Gastroesophageal sphincter (tissue), 4 donors: ENCODE measurements at regions not wholly inside any gene's neighbourhood (a gene's known extent, or its start where the extent isn't known, plus 50 kb on each side); places are given as distances from the start of the nearest gene placed in this dataset.
"Not testable (repeated sequence)": the region's sequence is repeated elsewhere in the genome, so short reads cannot be mapped to it uniquely, and the experiment has no call there.

Source experiments
- ATAC-seq: fragments of 150-250 bp; one replicate; pipeline ENCODE4 v1.9.1; 2016; ENCODE audit warnings: mild to moderate bottlenecking, moderate library complexity
- H3K27ac ChIP-seq, 4 donors: fragments of 200-600 bp; sonication (generic) in 3 of 4; 1 replicate in 3 of 4; 2 replicates in 1 of 4; pipeline ENCODE4 v1.5.1; 2016 to 2019
- H3K27me3 ChIP-seq: fragments of 200-600 bp; sonication (generic); one replicate; pipeline ENCODE4 v1.5.1; 2019
- H3K36me3 ChIP-seq, 2 donors: fragments of 200-600 bp; sonication (generic); one replicate each; pipeline ENCODE4 v1.5.1; 2019; ENCODE audit warnings: control low read depth in 1 of 2
- H3K4me1 ChIP-seq, 3 donors: fragments of 200-600 bp; sonication (generic); 1 replicate in 2 of 3; 2 replicates in 1 of 3; pipeline ENCODE4 v1.5.1; 2016 to 2019; ENCODE audit warnings: control low read depth in 2 of 3
- H3K4me3 ChIP-seq, 2 donors: fragments of 200-600 bp; sonication (generic); one replicate each; pipeline ENCODE4 v1.5.1; 2019; ENCODE audit warnings: mild to moderate bottlenecking in 1 of 2, moderate library complexity in 1 of 2
- H3K9me3 ChIP-seq, 3 donors: fragments of 200-600 bp; sonication (generic); one replicate each; pipeline ENCODE4 v1.5.1; 2017 to 2019; ENCODE audit warnings: control low read depth in 2 of 3
- EP300 ChIP-seq: sonication (generic); formaldehyde crosslinking; IDR thresholded peaks from one replicate; pipeline ENCODE4 v1.6.1; 2017; ENCODE audit warnings: antibody characterized with exemption, mild to moderate bottlenecking
- POLR2A ChIP-seq, 2 donors: fragments of 450-650 bp; IDR thresholded peaks; one replicate each; pipeline ENCODE4 v1.6.1; 2017; ENCODE audit warnings: antibody characterized with exemption in 2 of 2, mild to moderate bottlenecking in 2 of 2, moderate library complexity in 1 of 2
- POLR2AphosphoS5 ChIP-seq: sonication (generic); formaldehyde crosslinking; IDR thresholded peaks from one replicate; pipeline ENCODE4 v1.6.1; 2017; ENCODE audit warnings: antibody characterized with exemption
- WGBS, 2 donors: methylation state at CpG; one replicate each; pipeline ENCODE4 v1.1.5; 2018; ENCODE audit warnings: low coverage in 1 of 2; 5-methylcytosine and 5-hydroxymethylcytosine counted together
- TF ChIP-seq, protein P1 (sequence below), 4 experiments: fragments of 200-600 bp in 2 of 4; fragments of 450-650 bp in 2 of 4; sonication (generic) in 1 of 4; IDR thresholded peaks; one replicate each; pipeline ENCODE4 v1.5.1; 2017 to 2019; ENCODE audit warnings: antibody characterized with exemption in 4 of 4, mild to moderate bottlenecking in 2 of 4, moderate library complexity in 2 of 4

DNA sequence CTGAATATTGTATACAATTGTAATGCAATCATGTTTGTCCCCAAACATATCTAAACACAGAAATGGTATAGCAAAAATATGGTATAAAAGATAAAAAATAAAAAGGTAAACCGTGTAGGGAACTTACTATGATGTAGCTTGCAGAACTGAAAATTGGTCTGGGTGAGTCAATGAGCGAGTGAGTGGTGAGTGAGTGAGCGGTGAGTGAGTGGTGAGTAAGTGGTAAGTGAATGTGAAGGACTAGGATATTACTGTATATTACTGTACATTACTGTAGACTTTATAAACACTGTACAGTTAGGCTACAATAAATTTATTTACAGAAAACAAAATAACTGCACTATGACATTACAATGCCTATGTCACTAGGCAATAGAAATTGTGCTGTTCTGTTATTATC lies 1163.2 kb upstream of the SORCS1 start:
- no peaks in the 10 kb centered on the region for H3K36me3 ChIP-seq
- no peak for ATAC-seq
- H3K4me1 ChIP-seq: no peaks in the 10 kb centered on the region
- no peaks in the 10 kb centered on the region for H3K9me3 ChIP-seq
- no peak overlapping the region for H3K27ac ChIP-seq
- no peak for TF ChIP-seq POLR2A (IDR thresholded peaks at IDR 0.05)
- no peak for TF ChIP-seq EP300
- no peak for TF ChIP-seq POLR2AphosphoS5
- TF ChIP-seq, protein P1, sequence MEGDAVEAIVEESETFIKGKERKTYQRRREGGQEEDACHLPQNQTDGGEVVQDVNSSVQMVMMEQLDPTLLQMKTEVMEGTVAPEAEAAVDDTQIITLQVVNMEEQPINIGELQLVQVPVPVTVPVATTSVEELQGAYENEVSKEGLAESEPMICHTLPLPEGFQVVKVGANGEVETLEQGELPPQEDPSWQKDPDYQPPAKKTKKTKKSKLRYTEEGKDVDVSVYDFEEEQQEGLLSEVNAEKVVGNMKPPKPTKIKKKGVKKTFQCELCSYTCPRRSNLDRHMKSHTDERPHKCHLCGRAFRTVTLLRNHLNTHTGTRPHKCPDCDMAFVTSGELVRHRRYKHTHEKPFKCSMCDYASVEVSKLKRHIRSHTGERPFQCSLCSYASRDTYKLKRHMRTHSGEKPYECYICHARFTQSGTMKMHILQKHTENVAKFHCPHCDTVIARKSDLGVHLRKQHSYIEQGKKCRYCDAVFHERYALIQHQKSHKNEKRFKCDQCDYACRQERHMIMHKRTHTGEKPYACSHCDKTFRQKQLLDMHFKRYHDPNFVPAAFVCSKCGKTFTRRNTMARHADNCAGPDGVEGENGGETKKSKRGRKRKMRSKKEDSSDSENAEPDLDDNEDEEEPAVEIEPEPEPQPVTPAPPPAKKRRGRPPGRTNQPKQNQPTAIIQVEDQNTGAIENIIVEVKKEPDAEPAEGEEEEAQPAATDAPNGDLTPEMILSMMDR (IDR thresholded peaks at IDR 0.05): no peak
- no peaks in the 10 kb centered on the region for H3K27me3 ChIP-seq
- WGBS, 2 donors: 84 to 89% methylated on average over 2 to 3 of the region's 3 CpGs
- no peak overlapping the region for H3K4me3 ChIP-seq

DNA sequence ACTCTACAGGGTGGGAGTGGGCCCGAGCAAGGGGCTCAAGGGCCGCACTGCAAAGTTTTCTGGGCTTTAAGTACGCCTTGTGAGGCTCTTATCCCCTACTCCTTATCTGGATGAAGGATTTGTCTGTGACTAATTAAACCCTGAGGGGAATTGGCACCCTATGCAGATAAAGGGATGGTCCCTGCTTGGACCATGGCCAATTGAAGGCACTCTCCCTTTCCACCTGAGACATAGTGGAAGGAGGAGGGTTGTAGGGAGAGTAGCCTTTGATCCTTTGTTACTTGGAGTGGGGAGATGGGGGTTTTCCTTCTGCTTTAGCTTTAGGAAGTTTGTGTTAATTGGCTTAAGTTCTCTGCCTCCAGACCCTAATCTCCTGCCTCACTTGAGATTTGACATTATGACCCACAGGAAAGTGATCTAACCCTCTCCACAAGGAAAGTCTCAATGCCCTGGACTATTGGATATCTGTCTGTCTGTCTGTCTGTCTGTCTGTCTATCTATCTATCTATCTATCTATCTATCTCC lies 1158.8 kb upstream of the SORCS1 start:
- Histone ChIP-seq H3K9me3 (no peaks in the 10 kb centered on the region), H3K4me1 (no peaks in the 10 kb centered on the region), H3K36me3 (no peaks in the 10 kb centered on the region), H3K4me3 (no peak overlapping the region), H3K27ac (no peak overlapping the region), H3K27me3 (no peaks in the 10 kb centered on the region)
- no peak for ATAC-seq
- WGBS, 2 donors: 40 to 47% methylated on average over 2 to 3 of the region's 3 CpGs
- TF ChIP-seq, protein P1 (IDR thresholded peaks at IDR 0.05): no peak
- no peak for TF ChIP-seq POLR2AphosphoS5
- no peak for TF ChIP-seq POLR2A (IDR thresholded peaks at IDR 0.05)
- TF ChIP-seq EP300: no peak

- TF ChIP-seq POLR2A (IDR thresholded peaks at IDR 0.05) (no peak), POLR2AphosphoS5 (no peak), EP300 (no peak)
- TF ChIP-seq, protein P1 (IDR thresholded peaks at IDR 0.05): no peak
- H3K36me3 ChIP-seq: no peaks in the 10 kb centered on the region
- H3K27ac ChIP-seq: no peak overlapping the region
- no peaks in the 10 kb centered on the region for H3K4me1 ChIP-seq
- no peaks in the 10 kb centered on the region for H3K9me3 ChIP-seq
- H3K4me3 ChIP-seq: no peak overlapping the region
- no peak for ATAC-seq
- 64 to 80% methylated on average over 6 of the region's 6 CpGs for WGBS, 2 donors
- no peaks in the 10 kb centered on the region for H3K27me3 ChIP-seq
These were observed 1155.1 kb upstream of the SORCS1 start for GRCh38 chr10:108319434-108320222.

GRCh38 chr10:108315636-108316035 lies 1151.1 kb upstream of the SORCS1 start:
- H3K4me3 ChIP-seq, H3K27ac ChIP-seq, H3K9me3 ChIP-seq, H3K36me3 ChIP-seq, H3K27me3 ChIP-seq, H3K4me1 ChIP-seq, ATAC-seq: not testable (repeated sequence)
- 76 to 97% methylated on average over 4 to 8 of the region's 25 CpGs for WGBS, 2 donors

GRCh38 chr10:108307925-108308312 lies 1143.4 kb upstream of the SORCS1 start:
- Histone ChIP-seq H3K27ac (no peak overlapping the region), H3K4me3 (no peak overlapping the region), H3K9me3 (no peaks in the 10 kb centered on the region), H3K4me1 (no peaks in the 10 kb centered on the region), H3K27me3 (no peaks in the 10 kb centered on the region), H3K36me3 (no peaks in the 10 kb centered on the region)
- ATAC-seq: no peak
- WGBS, 2 donors: 93 to 95% methylated on average over 5 to 6 of the region's 7 CpGs
- TF ChIP-seq EP300 (no peak), POLR2A (IDR thresholded peaks at IDR 0.05) (no peak), POLR2AphosphoS5 (no peak)
- TF ChIP-seq, protein P1 (IDR thresholded peaks at IDR 0.05): no peak
